GM18511 (cell line): ENCODE measurements at regions not wholly inside any gene's neighbourhood (a gene's known extent, or its start where the extent isn't known, plus 50 kb on each side); places are given as distances from the start of the nearest gene placed in this dataset.

ENCODE experiments used
- ATAC-seq: cut with Tn5 transposase; IDR thresholded peaks from one replicate; pipeline ENCODE4 v1.9.1; 2021; ENCODE audit warnings: mild to moderate bottlenecking, moderate library complexity; ENCODE audit not compliant: unreplicated experiment

DNA sequence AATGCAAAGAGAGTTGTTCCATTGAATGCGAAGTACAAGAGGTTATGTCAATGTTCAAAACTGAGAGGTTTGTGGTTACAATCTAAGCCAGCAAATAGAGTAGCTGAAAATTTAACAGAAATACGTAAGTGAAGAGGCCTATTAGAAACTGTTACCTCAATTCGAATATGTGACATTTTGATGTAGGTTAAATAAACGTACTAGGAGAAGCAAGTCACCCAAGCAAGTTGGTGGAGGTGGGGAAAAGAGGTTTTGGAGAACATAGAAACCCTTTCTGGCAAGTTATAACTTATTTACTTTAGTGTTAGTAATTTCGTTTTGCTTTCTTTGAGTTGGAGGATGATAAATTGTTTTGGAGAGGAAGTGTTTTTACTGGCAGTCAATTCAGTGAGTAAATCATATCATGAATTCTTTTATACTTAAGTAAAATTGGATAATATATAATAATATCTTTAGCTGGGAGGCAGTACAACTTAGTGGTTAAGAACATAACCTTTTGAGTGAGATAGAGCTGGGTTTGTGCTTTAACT lies 91.2 kb upstream of the NAALADL2 start:
- ATAC-seq: no peak

GRCh38 chr3:174769171-174769570 lies 90.0 kb upstream of the NAALADL2 start:
- no peak for ATAC-seq

DNA sequence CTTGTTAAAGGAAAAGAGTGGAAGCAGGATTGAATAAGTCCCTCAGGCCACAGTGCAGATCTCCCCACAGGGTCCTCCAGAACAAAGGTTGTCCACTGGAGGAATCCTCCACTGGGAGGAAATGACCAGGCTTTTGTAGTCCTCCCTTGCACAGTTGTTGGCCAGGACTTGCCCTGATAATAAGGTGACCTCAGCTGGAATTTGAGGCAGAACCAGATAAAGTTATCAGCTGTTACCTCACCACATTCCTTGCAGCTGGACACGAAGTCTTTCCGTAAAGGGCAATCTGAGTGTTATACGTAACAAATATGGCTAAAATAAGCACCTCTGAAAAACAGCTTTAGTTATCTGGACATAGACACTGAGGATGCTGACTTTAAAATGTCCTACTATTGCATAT lies 83.5 kb upstream of the NAALADL2 start:
- ATAC-seq: no peak

GRCh38 chr3:174776123-174776522 lies 83.0 kb upstream of the NAALADL2 start:
- ATAC-seq: no peak

DNA sequence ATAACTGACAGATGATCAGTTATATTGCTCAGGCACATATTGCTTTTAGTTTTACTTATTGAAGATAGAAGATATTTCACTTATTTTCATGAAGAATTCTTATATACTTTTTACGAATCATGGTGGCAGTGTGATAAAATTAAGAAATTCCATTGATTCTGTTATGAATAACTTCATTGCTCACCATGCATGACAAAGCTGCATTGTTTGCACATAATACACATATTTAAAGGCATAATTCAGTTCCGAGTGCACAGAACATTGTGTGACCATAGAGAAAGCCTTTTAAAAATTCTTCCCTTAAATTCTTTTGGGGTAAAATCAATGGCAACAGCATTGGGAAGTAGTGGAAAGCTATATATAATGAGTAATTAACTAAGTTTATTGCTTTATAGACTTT lies 82.5 kb upstream of the NAALADL2 start:
- ATAC-seq: no peak

- no peak for ATAC-seq
These were observed 81.3 kb upstream of the NAALADL2 start for GRCh38 chr3:174777813-174778212.

GRCh38 chr3:174783502-174783901 lies 75.6 kb upstream of the NAALADL2 start:
- no peak for ATAC-seq

DNA sequence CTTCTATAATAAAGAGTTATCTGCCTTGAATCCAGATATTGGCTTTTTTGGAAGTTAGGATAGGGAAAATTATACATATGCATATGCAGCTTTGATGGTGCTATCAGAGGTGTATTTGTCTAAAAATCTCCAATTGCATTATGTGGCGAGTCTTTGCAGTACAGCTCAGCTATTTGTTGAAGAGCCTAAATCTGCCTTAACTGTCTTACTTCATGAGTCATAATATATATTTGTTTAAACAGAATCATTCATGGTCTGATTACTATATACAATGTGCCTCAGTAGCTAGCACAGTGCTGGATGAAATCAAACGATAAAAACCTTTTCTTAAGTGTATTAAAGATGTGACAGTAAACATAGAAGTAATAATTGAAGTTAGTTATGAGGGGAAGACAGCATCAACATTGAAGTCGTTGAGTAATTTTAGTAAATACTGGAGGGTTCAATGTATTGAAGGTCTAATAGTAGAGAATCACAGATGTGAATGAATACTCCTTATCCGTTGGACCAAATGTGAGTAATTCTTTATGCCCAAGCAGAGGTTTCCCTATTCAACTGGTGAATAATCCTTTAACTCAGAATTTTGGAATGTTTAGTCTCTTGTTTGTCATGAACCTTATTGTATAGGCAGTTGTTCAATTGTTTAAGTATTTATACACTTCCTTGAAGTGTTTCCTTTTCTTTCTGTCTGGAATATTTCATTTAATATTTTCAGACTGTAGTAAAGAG lies 74.8 kb upstream of the NAALADL2 start:
- no peak for ATAC-seq

GRCh38 chr3:174786825-174787224 lies 72.3 kb upstream of the NAALADL2 start:
- no peak for ATAC-seq

GRCh38 chr3:174791161-174791560 lies 68.0 kb upstream of the NAALADL2 start:
- no peak for ATAC-seq

GRCh38 chr3:174792864-174793263 lies 66.3 kb upstream of the NAALADL2 start:
- no peak for ATAC-seq
